H9 (cell line): ENCODE measurements at regions not wholly inside any gene's neighbourhood (a gene's known extent, or its start where the extent isn't known, plus 50 kb on each side); places are given as distances from the start of the nearest gene placed in this dataset.

Experiments used
- DNase-seq: peaks from one replicate; pipeline ENCODE4 v3.0.0-alpha.2; 2017
- H2AFZ ChIP-seq: one replicate; pipeline ENCODE4 v1.6.1; 2013; ENCODE audit warnings: mild to moderate bottlenecking, low read length, control low read depth, moderate library complexity
- H2AK5ac ChIP-seq: 2 replicates; pipeline ENCODE4 v1.6.1; 2013; ENCODE audit warnings: low read length, control low read depth, mixed read lengths; ENCODE audit not compliant: insufficient read length
- H2BK120ac ChIP-seq: one replicate; pipeline ENCODE4 v1.6.1; 2013; ENCODE audit warnings: low read depth, mild to moderate bottlenecking, low read length, control low read depth, inconsistent platforms; ENCODE audit not compliant: poor library complexity, severe bottlenecking
- H2BK12ac ChIP-seq: 2 replicates; pipeline ENCODE4 v1.6.1; 2013; ENCODE audit warnings: low read length, control low read depth, mixed read lengths, low read depth; ENCODE audit not compliant: insufficient read length
- H2BK15ac ChIP-seq: 2 replicates; pipeline ENCODE4 v1.6.1; 2013; ENCODE audit warnings: low read depth, low read length, control low read depth
- H2BK20ac ChIP-seq: one replicate; pipeline ENCODE4 v1.6.1; 2013; ENCODE audit warnings: low read depth, mild to moderate bottlenecking, low read length, control low read depth, inconsistent platforms; ENCODE audit not compliant: poor library complexity, severe bottlenecking
- H2BK5ac ChIP-seq: 2 replicates; pipeline ENCODE4 v1.6.1; 2013; ENCODE audit warnings: low read length, control low read depth, mixed read lengths; ENCODE audit not compliant: insufficient read length
- H3K14ac ChIP-seq: 2 replicates; pipeline ENCODE4 v1.6.1; 2013; ENCODE audit warnings: low read length, control low read depth; ENCODE audit not compliant: insufficient read depth
- H3K18ac ChIP-seq: 2 replicates; pipeline ENCODE4 v1.6.1; 2013; ENCODE audit warnings: low read depth, mild to moderate bottlenecking, mixed read lengths, low read length, control low read depth; ENCODE audit not compliant: insufficient read length
- H3K23ac ChIP-seq: 2 replicates; pipeline ENCODE4 v1.6.1; 2013; ENCODE audit warnings: low read length, control low read depth, mixed read lengths, low read depth; ENCODE audit not compliant: insufficient read length
- H3K23me2 ChIP-seq: 2 replicates; pipeline ENCODE4 v1.6.1; 2013; ENCODE audit warnings: low read depth, mild to moderate bottlenecking, mixed read lengths, low read length, control low read depth; ENCODE audit not compliant: insufficient read length, poor library complexity, severe bottlenecking
- H3K27ac ChIP-seq: 2 replicates; pipeline ENCODE4 v1.5.1; 2013; ENCODE audit warnings: low read length, control low read depth, mixed read lengths, low read depth; ENCODE audit not compliant: insufficient read length
- H3K27me3 ChIP-seq: 2 replicates; pipeline ENCODE4 v1.6.1; 2013; ENCODE audit warnings: low read length, control low read depth, inconsistent platforms; ENCODE audit not compliant: insufficient read depth
- H3K4ac ChIP-seq: 2 replicates; pipeline ENCODE4 v1.6.1; 2013; ENCODE audit warnings: low read depth, mild to moderate bottlenecking, control low read depth, inconsistent platforms, low read length, moderate library complexity
- H3K4me1 ChIP-seq: 2 replicates; pipeline ENCODE4 v1.6.1; 2013; ENCODE audit warnings: low read length, control low read depth, inconsistent platforms; ENCODE audit not compliant: insufficient read depth
- H3K4me2 ChIP-seq: 2 replicates; pipeline ENCODE4 v1.6.1; 2013; ENCODE audit warnings: low read length, control low read depth, mixed read lengths; ENCODE audit not compliant: insufficient read length, insufficient read depth
- H3K56ac ChIP-seq: 2 replicates; pipeline ENCODE4 v1.6.1; 2013; ENCODE audit warnings: low read depth, mild to moderate bottlenecking, mixed read lengths, low read length, control low read depth; ENCODE audit not compliant: insufficient read length
- H3K79me1 ChIP-seq: 2 replicates; pipeline ENCODE4 v1.6.1; 2013; ENCODE audit warnings: low read depth, mild to moderate bottlenecking, moderate library complexity, low read length, control low read depth, inconsistent platforms; ENCODE audit not compliant: insufficient read depth, poor library complexity, severe bottlenecking
- H3K79me2 ChIP-seq: 2 replicates; pipeline ENCODE4 v1.6.1; 2013; ENCODE audit warnings: low read length, control low read depth, inconsistent platforms; ENCODE audit not compliant: insufficient read depth
- H3K9ac ChIP-seq: 2 replicates; pipeline ENCODE4 v1.6.1; 2013; ENCODE audit warnings: low read length, control low read depth, mixed read lengths; ENCODE audit not compliant: insufficient read length; ENCODE audit errors: extremely low read depth
- H3K9me3 ChIP-seq: one replicate; pipeline ENCODE4 v1.6.1; 2013; ENCODE audit warnings: low read depth, low read length, inconsistent platforms; ENCODE audit not compliant: control insufficient read depth
- H3T11ph ChIP-seq: one replicate; pipeline ENCODE4 v1.6.1; 2013; ENCODE audit warnings: mild to moderate bottlenecking, low read length, control low read depth, inconsistent platforms
- H4K20me1 ChIP-seq: one replicate; pipeline ENCODE4 v1.6.1; 2013; ENCODE audit not compliant: control insufficient read depth, insufficient read length, insufficient read depth
- H4K5ac ChIP-seq: 2 replicates; pipeline ENCODE4 v1.6.1; 2013; ENCODE audit warnings: low read depth, mild to moderate bottlenecking, mixed read lengths, low read length, control low read depth; ENCODE audit not compliant: insufficient read length
- H4K8ac ChIP-seq: replicated peaks from 2 replicates; pipeline ENCODE4 v1.6.1; 2013; ENCODE audit warnings: low read length, control low read depth, mixed read lengths, low read depth; ENCODE audit not compliant: insufficient read length
- H4K91ac ChIP-seq: 2 replicates; pipeline ENCODE4 v1.6.1; 2013; ENCODE audit warnings: low read depth, mild to moderate bottlenecking, moderate library complexity, mixed read lengths, low read length, control low read depth; ENCODE audit not compliant: insufficient read length
- H3K27ac Mint-ChIP-seq, 3 experiments: 2 replicates in 2 of 3; 3 replicates in 1 of 3; pipeline ENCODE4 v1.8.0; 2020 to 2021; ENCODE audit warnings: mixed read lengths in 3 of 3, mild to moderate bottlenecking in 1 of 3, moderate library complexity in 1 of 3
- H3K27me3 Mint-ChIP-seq: 2 replicates; pipeline ENCODE4 v1.8.0; 2021; ENCODE audit warnings: low read depth, mild to moderate bottlenecking, moderate library complexity, mixed read lengths
- H3K36me3 Mint-ChIP-seq, 3 experiments: 2 replicates in 2 of 3; 3 replicates in 1 of 3; pipeline ENCODE4 v1.8.0; 2020 to 2021; ENCODE audit warnings: low read depth in 3 of 3, mixed read lengths in 3 of 3; ENCODE audit not compliant: insufficient read depth in 1 of 3
- H3K4me1 Mint-ChIP-seq, 2 experiments: 2 replicates each; pipeline ENCODE4 v1.8.0; 2020; ENCODE audit warnings: mixed read lengths in 2 of 2
- H3K4me3 Mint-ChIP-seq, 2 experiments: 2 replicates in 1 of 2; 3 replicates in 1 of 2; pipeline ENCODE4 v1.8.0; 2020 to 2021; ENCODE audit warnings: mild to moderate bottlenecking in 2 of 2, mixed read lengths in 2 of 2, moderate library complexity in 1 of 2
- H3K9me3 Mint-ChIP-seq, 2 experiments: 2 replicates in 1 of 2; 3 replicates in 1 of 2; pipeline ENCODE4 v1.8.0; 2020; ENCODE audit warnings: mild to moderate bottlenecking in 2 of 2, mixed read lengths in 2 of 2, moderate library complexity in 1 of 2
- WGBS: extraction: QIAGEN DNeasy Blood & Tissue Kit; methylation state at CpG from one replicate; pipeline ENCODE4 v1.1.7; 2013; ENCODE audit warnings: missing lambda C conversion rate, low lambda C conversion rate, mixed read lengths; ENCODE audit not compliant: insufficient read length; ENCODE audit errors: extremely low coverage; 5-methylcytosine and 5-hydroxymethylcytosine counted together
- TF ChIP-seq, protein P1 (sequence below): fragments of 200-600 bp; sonication (generic); conservative IDR thresholded peaks from 3 replicates; pipeline ENCODE4 v1.8.0; 2021; ENCODE audit warnings: antibody characterized with exemption, mild to moderate bottlenecking

DNA sequence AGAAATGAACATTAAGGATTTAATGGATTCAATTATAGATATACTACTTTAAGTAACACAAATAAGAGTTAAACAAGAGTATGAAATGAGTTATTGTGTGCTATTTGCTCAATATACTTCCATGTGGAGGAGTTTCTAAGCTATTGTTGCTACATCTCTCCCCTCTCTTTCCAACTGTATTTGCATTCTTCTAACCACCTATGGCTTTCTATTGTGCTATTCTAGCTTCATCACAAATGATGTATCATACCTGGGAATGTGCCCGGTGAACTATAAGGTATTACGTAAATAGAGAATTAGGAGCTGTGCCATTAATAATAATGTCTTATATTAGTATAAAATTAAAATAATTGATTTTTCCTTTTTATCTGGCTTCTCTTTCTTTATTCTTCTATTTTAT is 87.1 kb upstream of the PLEKHG7 start:
- no peaks in the 10 kb centered on the region for H3K4me1 ChIP-seq
- Mint-ChIP-seq H3K27me3 (no peaks in the 10 kb centered on the region), H3K4me1 (peaks cover 14% of the 10 kb centered on the region in 2 experiments), H3K9me3 (no peaks in the 10 kb centered on the region), H3K36me3 (no peaks in the 10 kb centered on the region), H3K27ac (no peak overlapping the region), H3K4me3 (no peak overlapping the region)
- H2AFZ ChIP-seq: no peak overlapping the region
- DNase-seq: no peak
- no peak overlapping the region for H3K56ac ChIP-seq
- no peak overlapping the region for H2BK20ac ChIP-seq
- H3K27ac ChIP-seq: no peak overlapping the region
- no peaks in the 10 kb centered on the region for H3K27me3 ChIP-seq
- H3K79me1 ChIP-seq: no peaks in the 10 kb centered on the region
- H3K14ac ChIP-seq: no peak overlapping the region
- H3T11ph ChIP-seq: no peak overlapping the region
- TF ChIP-seq, protein P1, sequence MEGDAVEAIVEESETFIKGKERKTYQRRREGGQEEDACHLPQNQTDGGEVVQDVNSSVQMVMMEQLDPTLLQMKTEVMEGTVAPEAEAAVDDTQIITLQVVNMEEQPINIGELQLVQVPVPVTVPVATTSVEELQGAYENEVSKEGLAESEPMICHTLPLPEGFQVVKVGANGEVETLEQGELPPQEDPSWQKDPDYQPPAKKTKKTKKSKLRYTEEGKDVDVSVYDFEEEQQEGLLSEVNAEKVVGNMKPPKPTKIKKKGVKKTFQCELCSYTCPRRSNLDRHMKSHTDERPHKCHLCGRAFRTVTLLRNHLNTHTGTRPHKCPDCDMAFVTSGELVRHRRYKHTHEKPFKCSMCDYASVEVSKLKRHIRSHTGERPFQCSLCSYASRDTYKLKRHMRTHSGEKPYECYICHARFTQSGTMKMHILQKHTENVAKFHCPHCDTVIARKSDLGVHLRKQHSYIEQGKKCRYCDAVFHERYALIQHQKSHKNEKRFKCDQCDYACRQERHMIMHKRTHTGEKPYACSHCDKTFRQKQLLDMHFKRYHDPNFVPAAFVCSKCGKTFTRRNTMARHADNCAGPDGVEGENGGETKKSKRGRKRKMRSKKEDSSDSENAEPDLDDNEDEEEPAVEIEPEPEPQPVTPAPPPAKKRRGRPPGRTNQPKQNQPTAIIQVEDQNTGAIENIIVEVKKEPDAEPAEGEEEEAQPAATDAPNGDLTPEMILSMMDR: no peak
- H3K9me3 ChIP-seq: no peaks in the 10 kb centered on the region
- no peak overlapping the region for H3K18ac ChIP-seq
- WGBS: no CpG with 5 or more reads among the region's 2 CpGs
- H3K4ac ChIP-seq: no peak overlapping the region
- H2AK5ac ChIP-seq: no peak overlapping the region
- no peak overlapping the region for H2BK15ac ChIP-seq
- H3K79me2 ChIP-seq: no peaks in the 10 kb centered on the region
- H4K5ac ChIP-seq: no peak overlapping the region
- H3K9ac ChIP-seq: no peak overlapping the region
- no peak overlapping the region for H3K23ac ChIP-seq
- no peak overlapping the region for H4K91ac ChIP-seq
- H3K23me2 ChIP-seq: no peaks in the 10 kb centered on the region
- H3K4me2 ChIP-seq: no peak overlapping the region
- no peaks in the 10 kb centered on the region for H4K20me1 ChIP-seq
- H2BK5ac ChIP-seq: no peak overlapping the region
- H2BK120ac ChIP-seq: no peak overlapping the region
- no peak overlapping the region for H4K8ac ChIP-seq
- no peak overlapping the region for H2BK12ac ChIP-seq
